ENCODE measurements at regions not wholly inside any gene's neighbourhood (a gene's known extent, or its start where the extent isn't known, plus 50 kb on each side); places are given as distances from the start of the nearest gene placed in this dataset.

- no peak for TF ChIP-seq CTCF (IDR thresholded peaks at IDR 0.05; ENCODE audit: insufficient read depth, low read length)
- no peak for DNase-seq (ENCODE audit: low read depth)
- H3K4me3 ChIP-seq (ENCODE audit: low read depth, low read length), result no peak overlapping the region
These were observed 120.0 kb upstream of the THSD7B start for GRCh38 chr2:136645236-136645828.

- no peak for TF ChIP-seq CTCF (IDR thresholded peaks at IDR 0.05; ENCODE audit: insufficient read depth, low read length)
- DNase-seq (ENCODE audit: low read depth), result no peak
- no peak overlapping the region for H3K4me3 ChIP-seq (ENCODE audit: low read depth, low read length)
These were observed 125.7 kb upstream of the THSD7B start for GRCh38 chr2:136639651-136640050.

GRCh38 chr2:136638193-136638592 lies 127.2 kb upstream of the THSD7B start:
- no peak overlapping the region for H3K4me3 ChIP-seq (ENCODE audit: low read depth, low read length)
- no peak for TF ChIP-seq CTCF (IDR thresholded peaks at IDR 0.05; ENCODE audit: insufficient read depth, low read length)
- DNase-seq (ENCODE audit: low read depth), result no peak

GRCh38 chr2:136637402-136637801 lies 127.9 kb upstream of the THSD7B start:
- TF ChIP-seq CTCF (IDR thresholded peaks at IDR 0.05; ENCODE audit: insufficient read depth, low read length), result no peak
- DNase-seq (ENCODE audit: low read depth), result no peak
- H3K4me3 ChIP-seq (ENCODE audit: low read depth, low read length), result no peak overlapping the region

GRCh38 chr2:136628490-136628889 lies 136.9 kb upstream of the THSD7B start:
- TF ChIP-seq CTCF (IDR thresholded peaks at IDR 0.05; ENCODE audit: insufficient read depth, low read length), result no peak
- H3K4me3 ChIP-seq (ENCODE audit: low read depth, low read length), result no peak overlapping the region
- DNase-seq (ENCODE audit: low read depth), result no peak

- H3K4me3 ChIP-seq (ENCODE audit: low read depth, low read length), result no peak overlapping the region
- DNase-seq (ENCODE audit: low read depth), result no peak
- TF ChIP-seq CTCF (IDR thresholded peaks at IDR 0.05; ENCODE audit: insufficient read depth, low read length), result no peak
These were observed 152.2 kb upstream of the THSD7B start for GRCh38 chr2:136613096-136613495.

GRCh38 chr2:136612079-136612478 lies 153.3 kb upstream of the THSD7B start:
- H3K4me3 ChIP-seq (ENCODE audit: low read depth, low read length), result no peak overlapping the region
- TF ChIP-seq CTCF (IDR thresholded peaks at IDR 0.05; ENCODE audit: insufficient read depth, low read length), result no peak
- no peak for DNase-seq (ENCODE audit: low read depth)
